Caco-2 (cell line): ENCODE measurements at regions not wholly inside any gene's neighbourhood (a gene's known extent, or its start where the extent isn't known, plus 50 kb on each side); places are given as distances from the start of the nearest gene placed in this dataset.

Source experiments
- BruUV-seq: library from RNA; stranded (reverse); fragments of 400-500 nt; replicated peaks from 2 replicates; lab custom pipeline; 2021; lab: Mats Ljungman, UMichigan
- CTCF ChIA-PET: fragments of 300-600 bp; sonication (Branson Sonifier 250); formaldehyde crosslinking; loops from one replicate; lab custom pipeline; 2022; ENCODE audit warnings: antibody characterized with exemption; lab: Charles Lee
- POLR2A ChIA-PET: fragments of 300-600 bp; sonication (Branson Sonifier 250); formaldehyde crosslinking; loops from one replicate; lab custom pipeline; 2022; ENCODE audit warnings: antibody characterized with exemption; lab: Charles Lee
- DNase-seq, 2 experiments: peaks; one replicate each; pipeline versions ENCODE4 v3.0.0 to v3.0.0-alpha.2; 2020 to 2022
- H3K27me3 ChIP-seq: replicated peaks from 2 replicates; pipeline ENCODE4 v1.6.0; 2011; ENCODE audit warnings: low read length; ENCODE audit not compliant: control insufficient read depth, insufficient read depth
- H3K36me3 ChIP-seq: 2 replicates; pipeline ENCODE4 v1.5.1; 2011; ENCODE audit warnings: low read length; ENCODE audit not compliant: control insufficient read depth, insufficient read depth
- H3K4me1 ChIP-seq: fragments of 250-450 bp; sonication (Bioruptor Pico); 2 replicates; pipeline ENCODE4 v1.5.1; 2020; ENCODE audit warnings: mild to moderate bottlenecking
- H3K4me3 ChIP-seq: 2 replicates; pipeline ENCODE4 v1.5.1; 2011; ENCODE audit warnings: low read depth, mild to moderate bottlenecking, control low read depth, low read length
- H3K9me3 ChIP-seq: fragments of 250-450 bp; sonication (Bioruptor Pico); 2 replicates; pipeline ENCODE4 v1.5.1; 2020; ENCODE audit warnings: mild to moderate bottlenecking, moderate library complexity
- H3K27ac Mint-ChIP-seq: one replicate; pipeline ENCODE4 v1.8.0; 2022; ENCODE audit warnings: mixed read lengths; ENCODE audit not compliant: unreplicated experiment
- H3K27me3 Mint-ChIP-seq: one replicate; pipeline ENCODE4 v1.8.0; 2022; ENCODE audit warnings: mixed read lengths; ENCODE audit not compliant: insufficient read depth, unreplicated experiment
- H3K36me3 Mint-ChIP-seq: one replicate; pipeline ENCODE4 v1.8.0; 2022; ENCODE audit warnings: mild to moderate bottlenecking, mixed read lengths; ENCODE audit not compliant: insufficient read depth, unreplicated experiment
- H3K4me1 Mint-ChIP-seq: one replicate; pipeline ENCODE4 v1.8.0; 2022; ENCODE audit warnings: low read depth, mixed read lengths; ENCODE audit not compliant: unreplicated experiment
- H3K4me3 Mint-ChIP-seq: one replicate; pipeline ENCODE4 v1.8.0; 2022; ENCODE audit warnings: mild to moderate bottlenecking, moderate library complexity, mixed read lengths; ENCODE audit not compliant: unreplicated experiment
- H3K9me3 Mint-ChIP-seq: one replicate; pipeline ENCODE4 v1.8.0; 2022; ENCODE audit warnings: mixed read lengths; ENCODE audit not compliant: unreplicated experiment
- CTCF ChIP-seq, 2 experiments: fragments of 200-600 bp in 1 of 2; IDR thresholded peaks; 1 replicate in 1 of 2; 2 replicates in 1 of 2; pipeline versions ENCODE4 v1.5.1 to v1.8.0; 2011 to 2022; ENCODE audit warnings: antibody characterized with exemption in 1 of 2, control low read depth in 1 of 2, inconsistent platforms in 1 of 2, low read depth in 1 of 2, low read length in 1 of 2, mild to moderate bottlenecking in 1 of 2, moderate library complexity in 1 of 2; ENCODE audit not compliant: insufficient read depth in 1 of 2, severe bottlenecking in 1 of 2, unreplicated experiment in 1 of 2
- intact Hi-C: fragments of 100-400 bp; cut with micrococcal nuclease; formaldehyde crosslinking; loops from one replicate; pipeline ENCODE4 v1.10.0; 2022; ENCODE audit not compliant: unreplicated experiment

- ChIA-PET CTCF (no interaction called here), POLR2A (no interaction called here)
- H3K27ac Mint-ChIP-seq = no peak overlapping the region
- H3K36me3 ChIP-seq = no peaks in the 10 kb centered on the region
- H3K9me3 ChIP-seq = no peaks in the 10 kb centered on the region
- no TSS peak for BruUV-seq
- no peaks in the 10 kb centered on the region for H3K27me3 Mint-ChIP-seq
- H3K9me3 Mint-ChIP-seq = no peaks in the 10 kb centered on the region
- no peak for TF ChIP-seq CTCF (IDR thresholded peaks at IDR 0.05; ENCODE audit: insufficient read depth in 1 of 2, low read depth in 1 of 2, low read length in 1 of 2, severe bottlenecking in 1 of 2, unreplicated experiment in 1 of 2)
- no peak for DNase-seq
- no peak overlapping the region for H3K4me3 ChIP-seq
- no peaks in the 10 kb centered on the region for H3K36me3 Mint-ChIP-seq
- no peaks in the 10 kb centered on the region for H3K27me3 ChIP-seq
- no peaks in the 10 kb centered on the region for H3K4me1 Mint-ChIP-seq
- intact Hi-C loops = loop anchor here (10.0 kb wide), 1 partner anchor 232 kb away; no protein-coding TSS in a partner anchor
- H3K4me3 Mint-ChIP-seq = no peak overlapping the region
- H3K4me1 ChIP-seq = no peaks in the 10 kb centered on the region
These were observed 443.4 kb upstream of the C1orf87 start for GRCh38 chr1:60516996-60517395.

DNA sequence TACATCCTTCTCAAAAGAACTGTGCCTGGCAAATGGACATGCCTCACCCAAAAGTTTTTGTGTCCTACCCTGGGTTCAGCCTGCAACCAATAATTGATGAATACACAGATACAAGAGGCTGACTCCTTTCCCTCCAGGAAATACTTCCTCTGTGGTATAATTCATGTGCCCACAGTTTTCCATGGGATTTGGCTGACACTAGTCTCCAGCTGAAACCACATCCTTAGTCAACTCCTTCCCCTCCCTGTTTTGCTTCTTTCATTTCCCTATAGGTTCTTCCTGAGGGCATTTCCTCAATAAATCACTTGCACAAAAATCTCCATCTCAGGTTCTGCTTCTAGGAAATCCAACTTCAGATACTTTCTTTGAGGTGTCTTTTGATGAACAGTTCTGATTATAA is 436.6 kb upstream of the C1orf87 start:
- Mint-ChIP-seq H3K4me3 (no peak overlapping the region), H3K9me3 (no peaks in the 10 kb centered on the region), H3K27me3 (peaks cover 6% of the 10 kb centered on the region), H3K27ac (no peak overlapping the region), H3K4me1 (no peaks in the 10 kb centered on the region), H3K36me3 (no peaks in the 10 kb centered on the region)
- no peaks in the 10 kb centered on the region for H3K36me3 ChIP-seq
- no peak overlapping the region for H3K4me3 ChIP-seq
- H3K4me1 ChIP-seq = no peaks in the 10 kb centered on the region
- ChIA-PET POLR2A (no interaction called here), CTCF (no interaction called here)
- intact Hi-C loops = loop anchor here (10.0 kb wide), 1 partner anchor 225 kb away; no protein-coding TSS in a partner anchor
- DNase-seq = no peak
- H3K27me3 ChIP-seq = no peaks in the 10 kb centered on the region
- H3K9me3 ChIP-seq = no peaks in the 10 kb centered on the region
- no peak for TF ChIP-seq CTCF (IDR thresholded peaks at IDR 0.05; ENCODE audit: insufficient read depth in 1 of 2, low read depth in 1 of 2, low read length in 1 of 2, severe bottlenecking in 1 of 2, unreplicated experiment in 1 of 2)
- no TSS peak for BruUV-seq

GRCh38 chr1:60504206-60504840 is 430.8 kb upstream of the C1orf87 start:
- H3K27me3 ChIP-seq = no peaks in the 10 kb centered on the region
- TF ChIP-seq CTCF (IDR thresholded peaks at IDR 0.05; ENCODE audit: insufficient read depth in 1 of 2, low read depth in 1 of 2, low read length in 1 of 2, severe bottlenecking in 1 of 2, unreplicated experiment in 1 of 2) = no peak
- Mint-ChIP-seq H3K27me3 (peaks cover 14% of the 10 kb centered on the region), H3K4me1 (no peaks in the 10 kb centered on the region), H3K9me3 (no peaks in the 10 kb centered on the region), H3K4me3 (no peak overlapping the region), H3K27ac (no peak overlapping the region), H3K36me3 (no peaks in the 10 kb centered on the region)
- no peaks in the 10 kb centered on the region for H3K9me3 ChIP-seq
- no peaks in the 10 kb centered on the region for H3K36me3 ChIP-seq
- ChIA-PET POLR2A (no interaction called here), CTCF (no interaction called here)
- intact Hi-C loops = no loop called here
- no peak for DNase-seq
- no TSS peak for BruUV-seq
- no peaks in the 10 kb centered on the region for H3K4me1 ChIP-seq
- no peak overlapping the region for H3K4me3 ChIP-seq
